Left ventricle myocardium superior (tissue), 1 donor: ENCODE measurements at regions not wholly inside any gene's neighbourhood (a gene's known extent, or its start where the extent isn't known, plus 50 kb on each side); places are given as distances from the start of the nearest gene placed in this dataset.

ENCODE experiments used
- ATAC-seq: fragments of 200-7000 bp; cut with Tn5 transposase; one replicate; pipeline ENCODE4 v1.9.1; 2020; ENCODE audit warnings: mild to moderate bottlenecking, moderate library complexity
- DNase-seq: peaks from one replicate; pipeline ENCODE4 v3.0.0-alpha.2; 2020
- intact Hi-C: fragments of 100-400 bp; cut with micrococcal nuclease; formaldehyde crosslinking; loops from one replicate; pipeline ENCODE4 v1.11.0; 2022
- donor health status: DM: no; HTN: yes; CAD: no; lungs with severe emphysema.

GRCh38 chr5:125199373-125199772, 452.9 kb upstream of the ZNF608 start:
- intact Hi-C loops: no loop called here
- ATAC-seq: no peak
- DNase-seq: no peak

GRCh38 chr5:125199968-125200865, 453.8 kb upstream of the ZNF608 start:
- intact Hi-C loops: no loop called here
- peak; percentile 38 for DNase-seq
- peak; percentile 10 for ATAC-seq

DNA sequence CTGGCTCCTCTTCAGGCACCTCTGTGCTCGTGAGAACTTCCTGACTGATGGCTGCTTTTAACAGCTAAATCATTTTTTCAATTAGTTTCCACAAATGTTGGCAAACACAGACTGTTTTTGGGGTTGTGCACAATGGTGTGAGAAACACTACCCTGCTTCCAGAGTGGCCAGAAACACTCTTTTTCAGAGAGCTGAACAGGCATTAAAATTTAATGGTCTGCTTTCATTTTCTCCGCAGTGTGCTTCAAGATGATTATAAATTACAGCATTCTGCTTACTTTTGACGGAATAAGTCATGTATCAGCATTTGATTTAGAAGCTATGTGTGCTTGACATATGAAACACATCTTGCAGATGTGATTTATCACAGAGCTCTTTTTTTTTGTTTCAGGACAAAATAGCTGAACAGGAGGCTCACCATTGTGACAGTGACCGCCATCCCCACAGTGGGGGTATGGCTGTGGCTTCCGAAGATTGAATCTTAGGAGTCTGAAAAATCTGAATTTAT, 454.5 kb upstream of the ZNF608 start:
- intact Hi-C loops: no loop called here
- DNase-seq: no peak
- ATAC-seq: no peak

DNA sequence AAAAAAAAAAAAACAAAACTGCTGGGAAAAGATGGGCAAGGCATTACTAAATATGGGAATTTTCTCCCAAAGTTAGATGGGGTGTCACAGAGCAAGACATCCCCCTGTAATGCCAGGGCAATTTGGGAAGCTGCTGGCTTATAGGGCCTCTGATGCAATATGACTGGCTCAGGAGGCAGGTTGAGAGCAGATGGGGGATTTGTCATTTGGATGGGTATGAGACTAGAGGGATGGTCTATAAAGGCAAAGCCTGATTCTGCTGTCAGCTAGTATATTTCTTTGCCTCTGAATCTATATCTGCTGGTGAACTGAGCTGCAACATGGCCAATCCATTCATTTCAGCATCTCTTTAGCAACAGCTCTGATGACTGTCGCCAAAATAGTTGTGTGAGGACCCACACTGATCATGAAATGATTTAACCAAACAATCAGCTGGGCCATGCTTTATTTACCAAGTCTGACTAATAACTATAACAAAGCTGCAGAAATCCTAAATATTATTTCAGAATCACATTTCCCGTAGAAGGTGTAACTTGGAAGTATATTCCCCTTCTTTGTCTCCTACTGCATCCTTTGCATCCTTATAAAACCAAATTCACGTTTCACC, 455.1 kb upstream of the ZNF608 start:
- intact Hi-C loops: no loop called here
- ATAC-seq (no peak), DNase-seq (no peak)

- DNase-seq: no peak
- intact Hi-C loops: no loop called here
- no peak for ATAC-seq
Observed at GRCh38 chr5:125202353-125202752, 455.9 kb upstream of the ZNF608 start.

DNA sequence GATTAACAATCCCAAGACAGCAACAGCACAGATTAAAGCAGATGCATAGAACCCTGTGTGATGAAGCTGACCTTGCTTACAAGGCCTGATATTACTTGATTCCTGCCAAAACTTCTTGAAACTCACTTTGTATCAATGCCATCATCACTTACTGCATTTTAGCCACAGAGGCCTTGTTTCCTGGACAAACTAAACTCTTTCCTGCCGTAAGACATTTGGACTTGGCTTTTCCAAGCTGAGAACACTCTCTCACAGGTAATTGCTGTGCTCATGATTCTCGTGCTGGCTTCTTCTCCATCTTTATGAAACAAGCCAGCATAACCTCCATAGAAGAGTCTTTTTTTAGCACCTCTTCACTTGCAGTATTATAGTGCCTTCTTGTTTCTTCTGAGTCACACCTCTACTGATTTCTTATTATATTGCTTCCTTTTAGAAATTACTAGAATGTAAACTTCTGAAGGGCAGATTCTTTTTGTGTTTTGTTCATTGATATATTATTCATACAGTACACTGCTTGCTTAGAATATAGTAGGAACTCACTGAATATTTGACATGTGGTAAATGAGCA, 456.5 kb upstream of the ZNF608 start:
- intact Hi-C loops: no loop called here
- ATAC-seq: no peak
- no peak for DNase-seq

DNA sequence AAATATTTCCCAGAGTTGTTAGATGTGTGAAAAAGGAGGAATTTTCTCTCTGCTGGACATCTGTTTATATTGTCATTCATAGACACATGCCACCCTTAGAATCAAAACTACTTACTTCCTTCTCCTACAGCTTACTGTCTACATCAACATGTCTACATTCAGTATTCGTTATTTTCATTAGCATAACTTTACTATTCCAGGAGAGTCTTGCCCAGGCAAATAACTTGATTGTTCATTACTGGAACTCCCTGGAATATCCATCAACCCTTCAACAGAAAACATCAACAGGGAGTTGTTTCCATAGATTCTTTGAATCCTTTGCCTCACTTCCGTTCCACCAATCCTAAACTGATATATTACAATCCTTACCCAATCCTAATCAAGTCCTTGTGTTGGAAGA, 457.5 kb upstream of the ZNF608 start:
- DNase-seq (no peak), ATAC-seq (no peak)
- intact Hi-C loops: no loop called here

GRCh38 chr5:125205601-125206225, 459.3 kb upstream of the ZNF608 start:
- DNase-seq: no peak
- intact Hi-C loops: no loop called here
- no peak for ATAC-seq

- intact Hi-C loops: no loop called here
- no peak for ATAC-seq
Observed at GRCh38 chr5:125207856-125208255, 461.4 kb upstream of the ZNF608 start.

DNA sequence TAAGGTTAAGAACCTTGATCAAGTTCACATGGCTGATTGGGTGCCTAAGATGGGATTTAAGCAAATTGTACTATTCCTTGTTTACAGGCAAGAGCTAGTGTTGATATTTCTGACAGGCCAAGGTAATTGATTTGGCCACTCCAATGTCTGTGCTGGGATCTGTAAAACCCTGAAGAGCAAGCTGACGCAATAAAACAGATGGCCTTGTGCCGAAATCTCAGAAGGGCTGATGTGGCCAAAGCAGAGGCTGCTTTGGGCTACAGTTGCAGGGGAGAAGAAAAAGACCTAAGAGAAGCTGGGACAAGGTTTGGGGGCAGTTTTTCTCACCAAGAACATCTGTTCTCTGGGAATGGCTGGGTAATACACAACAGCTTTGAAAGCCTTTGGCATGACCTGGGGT, 463.2 kb upstream of the ZNF608 start:
- ATAC-seq: peak; percentile 58
- DNase-seq: no peak
- intact Hi-C loops: no loop called here

More at GRCh38 chr5:125207856-125208255, 461.4 kb upstream of the ZNF608 start:
- DNase-seq: no peak

DNA sequence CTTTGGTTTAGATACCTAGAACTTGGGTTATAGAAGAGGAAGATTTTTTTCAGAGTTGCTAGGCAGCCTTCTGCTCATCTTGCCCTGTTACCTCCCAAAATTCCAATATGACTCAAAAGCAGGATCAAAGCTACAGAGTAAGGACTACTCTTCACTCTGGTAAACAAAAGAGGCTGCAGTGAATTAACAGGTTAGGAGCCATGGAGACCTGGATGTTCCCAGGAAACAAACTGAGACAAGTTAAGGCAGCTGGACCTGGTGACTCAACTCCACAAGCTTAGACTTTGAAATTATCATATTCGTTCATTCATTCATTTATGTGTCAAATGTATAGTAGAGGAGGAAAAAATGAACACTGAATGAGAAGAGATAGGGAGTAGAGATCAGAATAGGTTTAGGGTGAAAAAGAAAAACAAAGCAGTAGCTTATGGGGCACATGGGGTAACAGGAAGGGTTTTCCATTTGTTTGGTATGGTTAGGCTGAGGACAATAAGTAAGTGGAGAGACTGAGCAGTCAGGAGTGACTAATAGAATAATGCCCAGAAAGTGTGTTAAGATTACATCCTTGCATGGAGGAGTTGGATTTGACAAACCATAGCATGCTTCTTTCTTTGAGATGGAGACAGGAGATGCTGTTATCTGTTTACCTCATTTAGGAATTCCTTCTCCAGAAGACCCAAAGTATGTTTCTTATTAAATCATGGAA, 464.0 kb upstream of the ZNF608 start:
- ATAC-seq: no peak
- intact Hi-C loops: no loop called here
- no peak for DNase-seq

GRCh38 chr5:125214080-125214479, 467.6 kb upstream of the ZNF608 start:
- DNase-seq (no peak), ATAC-seq (no peak)
- intact Hi-C loops: no loop called here

DNA sequence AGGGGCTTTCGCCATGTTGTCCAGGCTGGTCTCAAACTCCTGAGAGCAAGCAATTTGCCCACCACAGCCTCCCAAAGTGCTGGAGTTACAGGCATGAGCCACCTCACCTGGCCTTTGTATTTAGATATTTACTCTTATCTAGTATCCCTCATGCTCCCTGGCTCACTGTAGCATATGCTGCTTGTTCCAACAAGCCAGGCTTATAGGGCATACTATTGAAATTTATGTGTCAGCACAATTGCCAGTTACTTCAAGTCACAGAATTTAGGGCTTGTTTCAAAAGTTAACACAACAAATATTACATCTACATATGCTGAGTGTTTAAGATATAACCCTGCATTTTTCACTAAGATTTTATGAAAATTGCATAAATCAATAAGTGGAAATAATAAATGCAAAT, 469.2 kb upstream of the ZNF608 start:
- intact Hi-C loops: no loop called here
- no peak for DNase-seq
- no peak for ATAC-seq

DNA sequence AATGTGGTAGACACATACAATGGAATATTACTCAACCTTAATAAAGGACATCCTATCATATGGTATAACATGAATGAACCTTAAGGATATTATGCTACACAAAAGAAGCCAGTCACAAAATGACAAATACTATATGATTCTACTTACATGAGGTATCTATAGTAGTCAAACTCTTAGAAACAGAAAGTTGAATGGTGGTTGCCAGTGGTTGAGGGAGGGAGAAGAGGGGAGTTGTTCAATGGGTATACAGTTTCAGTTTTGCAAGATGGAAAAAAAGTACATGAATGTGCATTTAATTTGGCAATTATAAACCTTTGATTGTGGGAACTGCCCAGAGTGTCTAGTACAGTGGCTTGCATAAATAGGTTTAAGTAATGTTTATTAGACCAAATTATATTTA, 473.3 kb upstream of the ZNF608 start:
- intact Hi-C loops: no loop called here
- no peak for ATAC-seq
- DNase-seq: no peak

- ATAC-seq (no peak), DNase-seq (no peak)
- intact Hi-C loops: no loop called here
Observed at GRCh38 chr5:125220284-125220683, 473.8 kb upstream of the ZNF608 start.

- intact Hi-C loops: no loop called here
- ATAC-seq: peak; percentile 47
- DNase-seq: no peak
Observed at GRCh38 chr5:125222597-125223240, 476.3 kb upstream of the ZNF608 start.

DNA sequence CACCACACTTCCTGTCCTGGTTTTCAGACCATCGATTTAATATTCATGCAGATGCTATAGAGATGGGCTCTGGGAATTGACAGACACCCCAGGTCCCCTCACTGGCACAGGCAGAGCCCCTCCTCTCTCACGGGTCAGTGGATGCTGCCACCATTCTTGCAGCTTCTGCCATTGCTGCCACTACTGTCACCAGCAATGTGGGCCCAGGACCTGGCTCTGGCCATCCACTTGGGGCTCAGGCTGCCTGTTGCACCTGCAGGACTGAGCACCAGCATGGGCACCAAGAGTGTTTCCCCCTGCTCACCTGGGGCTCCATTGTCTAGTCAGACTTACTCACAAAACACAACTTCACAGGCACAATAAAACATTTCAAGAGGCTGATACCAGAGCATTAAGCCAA, 479.0 kb upstream of the ZNF608 start:
- DNase-seq (no peak), ATAC-seq (no peak)
- intact Hi-C loops: no loop called here

DNA sequence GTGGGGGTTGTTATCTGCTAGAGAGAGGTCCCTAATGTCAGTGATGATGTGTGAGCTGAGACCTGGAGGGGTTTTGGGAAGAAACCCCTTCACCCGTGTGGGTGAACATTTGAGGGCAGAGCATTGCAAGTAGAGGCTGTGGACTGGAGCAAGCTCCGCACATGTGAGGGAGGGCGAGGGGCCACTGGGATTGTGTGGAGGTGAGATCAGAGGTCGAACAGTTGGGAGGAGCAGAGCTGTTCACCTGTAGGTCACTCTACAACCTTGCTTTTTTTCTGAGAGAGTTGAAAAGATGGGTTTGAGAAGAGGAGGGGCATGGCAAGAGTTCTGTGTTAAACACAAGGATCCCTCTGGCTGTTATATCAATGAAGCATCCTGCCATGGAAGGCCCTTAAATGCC, 480.4 kb upstream of the ZNF608 start:
- intact Hi-C loops: no loop called here
- DNase-seq (no peak), ATAC-seq (no peak)
